Ishikawa (cell line): ENCODE measurements at regions not wholly inside any gene's neighbourhood (a gene's known extent, or its start where the extent isn't known, plus 50 kb on each side); places are given as distances from the start of the nearest gene placed in this dataset.

Source experiments
- CEBPB ChIP-seq: IDR thresholded peaks from 2 replicates; pipeline ENCODE4 v1.6.1; 2012
- CREB1 ChIP-seq: IDR thresholded peaks from 2 replicates; pipeline ENCODE4 v1.6.1; 2012; ENCODE audit warnings: low read depth
- EGR1 ChIP-seq: IDR thresholded peaks from 2 replicates; pipeline ENCODE4 v1.6.1; 2012
- EP300 ChIP-seq: IDR thresholded peaks from 2 replicates; pipeline ENCODE4 v1.6.1; 2012; ENCODE audit warnings: borderline replicate concordance
- FOXM1 ChIP-seq: IDR thresholded peaks from 2 replicates; pipeline ENCODE4 v1.6.1; 2012; ENCODE audit warnings: low read depth, borderline replicate concordance
- MAX ChIP-seq: IDR thresholded peaks from 2 replicates; pipeline ENCODE4 v1.6.1; 2012
- NFIC ChIP-seq: IDR thresholded peaks from 2 replicates; pipeline ENCODE4 v1.6.1; 2012
- RAD21 ChIP-seq: IDR thresholded peaks from 2 replicates; pipeline ENCODE4 v1.6.1; 2012; ENCODE audit warnings: low read depth
- REST ChIP-seq: IDR thresholded peaks from 2 replicates; pipeline ENCODE4 v1.6.1; 2012; ENCODE audit warnings: low read depth, mild to moderate bottlenecking
- TAF1 ChIP-seq: IDR thresholded peaks from 2 replicates; pipeline ENCODE4 v1.6.1; 2012; ENCODE audit warnings: low read depth, mild to moderate bottlenecking
- TCF12 ChIP-seq: IDR thresholded peaks from 2 replicates; pipeline ENCODE4 v1.6.1; 2012; ENCODE audit warnings: low read depth
- TEAD4 ChIP-seq: IDR thresholded peaks from 2 replicates; pipeline ENCODE4 v1.6.1; 2012
- USF1 ChIP-seq: IDR thresholded peaks from 2 replicates; pipeline ENCODE4 v1.6.1; 2012
- YY1 ChIP-seq: IDR thresholded peaks from 2 replicates; pipeline ENCODE4 v1.6.1; 2012; ENCODE audit warnings: low read depth
- ZBTB7A ChIP-seq: IDR thresholded peaks from 2 replicates; pipeline ENCODE4 v1.6.1; 2012; ENCODE audit warnings: low read depth

- no peak for TF ChIP-seq EP300
- no peak for TF ChIP-seq TEAD4
- TF ChIP-seq NFIC = no peak
- no peak for TF ChIP-seq CEBPB
- TF ChIP-seq TCF12 = no peak
Observed at GRCh38 chr1:218750216-218750970, 405.3 kb downstream of the TGFB2 start.

GRCh38 chr1:218751208-218751948, 406.2 kb downstream of the TGFB2 start:
- TF ChIP-seq CEBPB (no peak), EGR1 (no peak), ZBTB7A (no peak), RAD21 (no peak), CREB1 (no peak), USF1 (no peak), EP300 (no peak), FOXM1 (no peak), MAX (no peak), TEAD4 (no peak), YY1 (no peak), NFIC (no peak), REST (no peak), TAF1 (no peak), TCF12 (no peak)

GRCh38 chr1:218752126-218752525, 407.0 kb downstream of the TGFB2 start:
- TF ChIP-seq CEBPB (no peak), TAF1 (no peak), ZBTB7A (no peak), NFIC (no peak), YY1 (no peak), FOXM1 (no peak)

- no peak for TF ChIP-seq TEAD4
- no peak for TF ChIP-seq ZBTB7A
- no peak for TF ChIP-seq FOXM1
- TF ChIP-seq REST = no peak
- no peak for TF ChIP-seq EGR1
- TF ChIP-seq RAD21 = no peak
- no peak for TF ChIP-seq YY1
- no peak for TF ChIP-seq TAF1
- no peak for TF ChIP-seq CEBPB
- no peak for TF ChIP-seq CREB1
- TF ChIP-seq EP300 = no peak
- no peak for TF ChIP-seq USF1
- TF ChIP-seq MAX = no peak
Observed at GRCh38 chr1:218754477-218754876, 409.3 kb downstream of the TGFB2 start.

- no peak for TF ChIP-seq REST
- TF ChIP-seq TAF1 = no peak
- no peak for TF ChIP-seq EGR1
- no peak for TF ChIP-seq CEBPB
- TF ChIP-seq TCF12 = no peak
- TF ChIP-seq ZBTB7A = no peak
- no peak for TF ChIP-seq EP300
- TF ChIP-seq RAD21 = no peak
Observed at GRCh38 chr1:218755128-218755527, 410.0 kb downstream of the TGFB2 start.
